ENCODE measurements at regions not wholly inside any gene's neighbourhood (a gene's known extent, or its start where the extent isn't known, plus 50 kb on each side); places are given as distances from the start of the nearest gene placed in this dataset.
"Not testable (repeated sequence)": the region's sequence is repeated elsewhere in the genome, so short reads cannot be mapped to it uniquely, and the experiment has no call there.

- H3K9me3 ChIP-seq, result no peaks in the 10 kb centered on the region
- DNase-seq, result no peak
- H3K4me3 ChIP-seq, result no peak overlapping the region
- H3K36me3 ChIP-seq, result no peaks in the 10 kb centered on the region
- no peaks in the 10 kb centered on the region for H3K27me3 ChIP-seq
These were observed 582.4 kb upstream of the B3GAT1 start for GRCh38 chr11:134994431-134994830.

GRCh38 chr11:134993691-134994243 is 581.7 kb upstream of the B3GAT1 start:
- no peaks in the 10 kb centered on the region for H3K27me3 ChIP-seq
- DNase-seq, result no peak
- H3K4me3 ChIP-seq, result no peak overlapping the region
- H3K9me3 ChIP-seq, result no peaks in the 10 kb centered on the region
- no peaks in the 10 kb centered on the region for H3K36me3 ChIP-seq

- H3K27me3 ChIP-seq, result no peaks in the 10 kb centered on the region
- H3K4me3 ChIP-seq, result no peak overlapping the region
- no peak for DNase-seq
- H3K9me3 ChIP-seq, result no peaks in the 10 kb centered on the region
- no peaks in the 10 kb centered on the region for H3K36me3 ChIP-seq
These were observed 580.9 kb upstream of the B3GAT1 start for GRCh38 chr11:134992981-134993380.

GRCh38 chr11:134988495-134988894 is 576.5 kb upstream of the B3GAT1 start:
- H3K4me3 ChIP-seq, result no peak overlapping the region
- H3K9me3 ChIP-seq, result no peaks in the 10 kb centered on the region
- no peaks in the 10 kb centered on the region; the same call in 1 of the 2 replicates for H3K27me3 ChIP-seq
- no peak for DNase-seq
- no peaks in the 10 kb centered on the region for H3K36me3 ChIP-seq

GRCh38 chr11:134987822-134988221 is 575.8 kb upstream of the B3GAT1 start:
- Histone ChIP-seq H3K4me3 (no peak overlapping the region), H3K9me3 (no peaks in the 10 kb centered on the region), H3K27me3 (no peaks in the 10 kb centered on the region; the same call in 1 of the 2 replicates), H3K36me3 (no peaks in the 10 kb centered on the region)
- no peak for DNase-seq

- Histone ChIP-seq H3K27me3 (no peaks in the 10 kb centered on the region; the same call in 1 of the 2 replicates), H3K9me3 (no peaks in the 10 kb centered on the region), H3K36me3 (no peaks in the 10 kb centered on the region), H3K4me3 (no peak overlapping the region)
- no peak for DNase-seq
These were observed 575.3 kb upstream of the B3GAT1 start for GRCh38 chr11:134987223-134987768.

GRCh38 chr11:134984421-134984820 is 572.4 kb upstream of the B3GAT1 start:
- H3K27me3 ChIP-seq, result no peaks in the 10 kb centered on the region; the same call in 1 of the 2 replicates
- no peak for DNase-seq
- no peak overlapping the region for H3K4me3 ChIP-seq
- no peaks in the 10 kb centered on the region for H3K36me3 ChIP-seq
- H3K9me3 ChIP-seq, result no peaks in the 10 kb centered on the region

GRCh38 chr11:134982432-134982831 is 570.4 kb upstream of the B3GAT1 start:
- not testable (repeated sequence) for H3K9me3 ChIP-seq, H3K4me3 ChIP-seq, DNase-seq, H3K36me3 ChIP-seq, H3K27me3 ChIP-seq

- DNase-seq, result no peak
- no peaks in the 10 kb centered on the region for H3K9me3 ChIP-seq
- no peaks in the 10 kb centered on the region; the same call in 1 of the 2 replicates for H3K27me3 ChIP-seq
- H3K36me3 ChIP-seq, result no peaks in the 10 kb centered on the region
- H3K4me3 ChIP-seq, result no peak overlapping the region
These were observed 569.8 kb upstream of the B3GAT1 start for GRCh38 chr11:134981835-134982234.

- Histone ChIP-seq H3K4me3 (no peak overlapping the region), H3K36me3 (no peaks in the 10 kb centered on the region), H3K9me3 (no peaks in the 10 kb centered on the region), H3K27me3 (no peaks in the 10 kb centered on the region; the same call in 1 of the 2 replicates)
- no peak for DNase-seq
These were observed 569.0 kb upstream of the B3GAT1 start for GRCh38 chr11:134980819-134981710.

GRCh38 chr11:134979089-134979457 is 567.0 kb upstream of the B3GAT1 start:
- H3K9me3 ChIP-seq, H3K27me3 ChIP-seq, DNase-seq, H3K4me3 ChIP-seq, H3K36me3 ChIP-seq: not testable (repeated sequence)

GRCh38 chr11:134978388-134979088 is 566.5 kb upstream of the B3GAT1 start:
- H3K27me3 ChIP-seq, result no peaks in the 10 kb centered on the region; the same call in 1 of the 2 replicates
- H3K4me3 ChIP-seq, result no peak overlapping the region
- no peak for DNase-seq
- H3K36me3 ChIP-seq, result no peaks in the 10 kb centered on the region
- no peaks in the 10 kb centered on the region for H3K9me3 ChIP-seq

GRCh38 chr11:134976551-134976950 is 564.5 kb upstream of the B3GAT1 start:
- H3K36me3 ChIP-seq, result no peaks in the 10 kb centered on the region
- H3K4me3 ChIP-seq, result no peak overlapping the region
- H3K9me3 ChIP-seq, result no peaks in the 10 kb centered on the region
- no peak for DNase-seq
- no peaks in the 10 kb centered on the region for H3K27me3 ChIP-seq

GRCh38 chr11:134975866-134976376 is 563.9 kb upstream of the B3GAT1 start:
- Histone ChIP-seq H3K9me3 (no peaks in the 10 kb centered on the region), H3K4me3 (no peak overlapping the region), H3K27me3 (no peaks in the 10 kb centered on the region), H3K36me3 (no peaks in the 10 kb centered on the region)
- no peak for DNase-seq

GRCh38 chr11:134973801-134974200 is 561.8 kb upstream of the B3GAT1 start:
- Histone ChIP-seq H3K27me3 (no peaks in the 10 kb centered on the region), H3K4me3 (no peak overlapping the region), H3K9me3 (no peaks in the 10 kb centered on the region), H3K36me3 (no peaks in the 10 kb centered on the region)
- no peak for DNase-seq

- Histone ChIP-seq H3K9me3 (no peaks in the 10 kb centered on the region), H3K4me3 (no peak overlapping the region), H3K36me3 (no peaks in the 10 kb centered on the region), H3K27me3 (peaks cover 8% of the 10 kb centered on the region; the same call in 1 of the 2 replicates)
- DNase-seq, result no peak
These were observed 559.3 kb upstream of the B3GAT1 start for GRCh38 chr11:134971381-134971780.

- H3K27me3 ChIP-seq, result peaks cover 10% of the 10 kb centered on the region; the same call in 1 of the 2 replicates
- H3K4me3 ChIP-seq, result no peak overlapping the region
- no peaks in the 10 kb centered on the region for H3K9me3 ChIP-seq
- no peaks in the 10 kb centered on the region for H3K36me3 ChIP-seq
- DNase-seq, result no peak
These were observed 555.7 kb upstream of the B3GAT1 start for GRCh38 chr11:134967746-134968145.
